ENCODE measurements at regions not wholly inside any gene's neighbourhood (a gene's known extent, or its start where the extent isn't known, plus 50 kb on each side); places are given as distances from the start of the nearest gene placed in this dataset.

DNA sequence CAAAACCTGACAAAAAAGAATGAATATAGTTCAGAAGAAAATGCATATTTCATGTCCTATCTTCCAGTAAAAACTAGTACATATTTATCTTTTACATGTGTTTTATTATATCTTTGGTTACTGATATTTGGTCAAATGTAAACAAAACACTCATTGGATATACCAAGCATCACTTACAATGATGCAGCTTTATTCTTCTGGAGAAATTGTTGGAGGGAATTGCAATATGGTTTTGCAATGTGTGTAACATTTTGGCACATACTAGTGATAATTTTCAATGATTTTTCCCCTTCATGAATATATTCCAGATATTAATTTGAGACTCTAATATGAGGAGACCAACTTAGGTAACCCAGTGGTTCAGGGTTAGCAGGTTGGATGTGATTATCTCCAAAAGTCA is 146.1 kb downstream of the ZC3H11B start:
- no peak overlapping the region for H3K27ac Mint-ChIP-seq
- DNase-seq (no peak), ATAC-seq (no peak)
- H3K4me3 Mint-ChIP-seq, result no peak overlapping the region
- H3K9me3 Mint-ChIP-seq, result no peaks in the 10 kb centered on the region
- no peaks in the 10 kb centered on the region for H3K27me3 Mint-ChIP-seq
- H3K4me1 Mint-ChIP-seq, result no peaks in the 10 kb centered on the region

DNA sequence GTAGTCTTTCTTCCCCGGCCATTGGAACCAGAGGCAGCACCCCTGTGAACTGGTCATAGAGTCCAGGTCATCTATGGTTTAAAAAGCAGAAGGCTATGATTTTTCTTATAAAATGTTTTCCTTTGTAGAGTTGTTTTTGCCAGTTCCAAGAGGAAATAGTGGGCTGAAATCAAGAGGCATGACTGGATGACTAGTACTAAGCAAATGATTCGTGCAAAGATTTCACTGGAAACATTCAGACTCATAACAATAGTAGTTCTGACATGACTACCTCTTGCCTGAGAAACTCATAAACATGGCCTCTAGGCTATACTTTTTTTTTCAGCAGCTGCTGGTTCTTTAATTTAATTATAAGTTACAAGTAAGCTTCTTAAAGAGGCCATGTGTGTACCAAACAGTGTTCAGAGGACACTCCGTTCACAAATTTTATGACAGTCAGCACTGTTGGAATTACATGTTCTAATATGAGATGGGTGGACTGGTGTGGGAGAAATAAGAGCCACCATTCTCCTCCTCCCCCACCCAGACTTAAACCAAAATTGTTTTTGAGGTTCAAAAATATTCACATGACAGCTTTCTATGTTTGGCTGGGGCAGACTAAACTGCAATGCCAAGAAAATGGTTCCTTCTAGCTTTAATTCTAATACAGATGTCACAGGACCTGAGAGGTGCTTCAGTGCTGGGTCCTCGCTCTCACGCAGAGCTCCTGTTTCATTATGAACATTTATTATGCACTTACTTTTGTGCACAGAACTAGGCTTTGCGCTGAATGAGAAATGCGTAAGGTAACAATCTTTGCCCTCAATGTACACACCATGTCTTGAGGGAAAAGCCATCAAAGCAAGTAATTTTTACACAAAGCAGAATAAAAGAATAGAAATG is 147.5 kb downstream of the ZC3H11B start:
- H3K27me3 Mint-ChIP-seq, result no peaks in the 10 kb centered on the region
- H3K4me1 Mint-ChIP-seq, result no peaks in the 10 kb centered on the region
- no peak overlapping the region for H3K27ac Mint-ChIP-seq
- ATAC-seq (no peak), DNase-seq (no peak)
- H3K4me3 Mint-ChIP-seq, result no peak overlapping the region
- no peaks in the 10 kb centered on the region for H3K9me3 Mint-ChIP-seq

GRCh38 chr1:219463636-219464035 is 149.3 kb downstream of the ZC3H11B start:
- Mint-ChIP-seq H3K27ac (no peak overlapping the region), H3K9me3 (no peaks in the 10 kb centered on the region), H3K4me1 (no peaks in the 10 kb centered on the region), H3K27me3 (no peaks in the 10 kb centered on the region), H3K4me3 (no peak overlapping the region)
- no peak for ATAC-seq
- no peak for DNase-seq

GRCh38 chr1:219461981-219462400 is 150.9 kb downstream of the ZC3H11B start:
- no peak for DNase-seq
- Mint-ChIP-seq H3K27ac (no peak overlapping the region), H3K27me3 (no peaks in the 10 kb centered on the region), H3K4me3 (no peak overlapping the region), H3K4me1 (no peaks in the 10 kb centered on the region), H3K9me3 (no peaks in the 10 kb centered on the region)
- ATAC-seq, result no peak

GRCh38 chr1:219460896-219461815 is 151.7 kb downstream of the ZC3H11B start:
- DNase-seq (no peak), ATAC-seq (no peak)
- Mint-ChIP-seq H3K4me3 (no peak overlapping the region), H3K4me1 (no peaks in the 10 kb centered on the region), H3K9me3 (no peaks in the 10 kb centered on the region), H3K27ac (no peak overlapping the region), H3K27me3 (no peaks in the 10 kb centered on the region)

DNA sequence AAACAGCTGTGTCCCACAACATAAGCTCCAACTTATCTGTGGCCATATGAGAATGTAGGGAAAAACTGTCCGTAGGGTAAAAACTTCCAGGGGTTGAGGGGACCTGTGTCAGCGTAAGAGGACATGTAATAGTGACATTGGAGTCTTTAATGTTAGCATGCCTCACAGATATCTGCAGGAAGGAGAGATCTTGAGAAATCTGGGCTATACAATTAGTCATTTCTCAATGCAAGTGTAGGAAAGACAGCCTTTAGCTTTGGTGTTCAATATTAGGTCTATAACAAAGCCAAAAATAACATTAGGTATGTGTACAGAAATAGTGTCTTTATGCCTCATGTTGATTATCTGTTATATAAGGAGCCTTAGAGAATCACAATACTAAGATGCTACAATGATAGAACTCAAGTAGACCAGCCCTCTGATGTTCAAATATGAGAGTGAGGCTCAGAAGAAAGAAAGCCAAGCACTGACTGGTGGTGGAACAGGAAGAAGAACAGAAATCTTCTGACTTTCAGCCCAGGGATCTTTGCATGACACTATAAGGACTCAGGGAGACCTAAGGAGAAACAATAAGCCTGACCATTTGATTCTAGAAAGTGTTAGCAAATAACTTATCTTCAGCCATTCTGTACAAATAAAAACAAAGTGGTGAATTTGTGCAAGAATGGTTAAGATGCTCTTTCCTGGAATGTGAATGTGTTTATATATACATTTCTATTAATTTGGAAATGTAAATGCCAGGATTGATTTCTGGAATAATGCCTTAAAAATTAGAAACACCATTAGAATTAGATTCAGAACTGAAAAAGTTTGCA is 152.6 kb downstream of the ZC3H11B start:
- H3K27me3 Mint-ChIP-seq, result no peaks in the 10 kb centered on the region
- no peaks in the 10 kb centered on the region for H3K9me3 Mint-ChIP-seq
- ATAC-seq (no peak), DNase-seq (no peak)
- H3K4me1 Mint-ChIP-seq, result no peaks in the 10 kb centered on the region
- no peak overlapping the region for H3K4me3 Mint-ChIP-seq
- H3K27ac Mint-ChIP-seq, result no peak overlapping the region

GRCh38 chr1:219459351-219460080 is 153.4 kb downstream of the ZC3H11B start:
- DNase-seq (no peak), ATAC-seq (no peak)
- H3K27ac Mint-ChIP-seq, result no peak overlapping the region
- no peaks in the 10 kb centered on the region for H3K4me1 Mint-ChIP-seq
- H3K27me3 Mint-ChIP-seq, result no peaks in the 10 kb centered on the region
- no peaks in the 10 kb centered on the region for H3K9me3 Mint-ChIP-seq
- H3K4me3 Mint-ChIP-seq, result no peak overlapping the region

GRCh38 chr1:219446288-219446687 is 166.6 kb downstream of the ZC3H11B start:
- no peak overlapping the region for H3K4me3 Mint-ChIP-seq

DNA sequence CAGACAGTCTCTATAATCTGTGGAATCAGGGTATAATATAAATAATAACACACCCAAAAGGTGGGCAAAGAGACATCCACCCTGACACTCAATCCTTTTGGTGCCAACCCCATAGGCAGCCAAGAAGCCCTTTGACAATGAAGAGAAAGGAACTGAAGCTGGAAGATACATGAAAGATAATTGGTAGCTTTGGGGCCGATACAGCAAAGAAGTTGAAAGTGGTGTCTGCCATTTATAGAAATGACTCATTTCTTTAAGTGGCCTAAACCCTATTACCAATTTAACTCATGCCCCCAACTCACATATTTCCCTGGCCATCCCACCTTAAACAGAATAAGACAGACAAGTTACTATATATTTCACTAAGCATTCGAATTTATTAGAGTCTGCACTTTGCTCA is 167.0 kb downstream of the ZC3H11B start:
- Mint-ChIP-seq H3K27me3 (no peaks in the 10 kb centered on the region), H3K4me3 (no peak overlapping the region), H3K9me3 (no peaks in the 10 kb centered on the region), H3K4me1 (no peaks in the 10 kb centered on the region), H3K27ac (no peak overlapping the region)
- DNase-seq (no peak), ATAC-seq (no peak)

More at GRCh38 chr1:219446288-219446687, 166.6 kb downstream of the ZC3H11B start:
- Mint-ChIP-seq H3K4me1 (no peaks in the 10 kb centered on the region), H3K9me3 (no peaks in the 10 kb centered on the region), H3K27me3 (no peaks in the 10 kb centered on the region), H3K27ac (no peak overlapping the region)
- no peak for ATAC-seq
- DNase-seq, result no peak

GRCh38 chr1:219444474-219444873 is 168.4 kb downstream of the ZC3H11B start:
- no peak for ATAC-seq

GRCh38 chr1:219443763-219444162 is 169.1 kb downstream of the ZC3H11B start:
- no peak overlapping the region for H3K27ac Mint-ChIP-seq
- no peaks in the 10 kb centered on the region for H3K9me3 Mint-ChIP-seq
- DNase-seq (no peak), ATAC-seq (no peak)
- H3K4me3 Mint-ChIP-seq, result no peak overlapping the region
- H3K27me3 Mint-ChIP-seq, result no peaks in the 10 kb centered on the region
- H3K4me1 Mint-ChIP-seq, result no peaks in the 10 kb centered on the region

More at GRCh38 chr1:219444474-219444873, 168.4 kb downstream of the ZC3H11B start:
- H3K4me3 Mint-ChIP-seq, result no peak overlapping the region
- no peaks in the 10 kb centered on the region for H3K4me1 Mint-ChIP-seq
- H3K27ac Mint-ChIP-seq, result no peak overlapping the region
- no peaks in the 10 kb centered on the region for H3K9me3 Mint-ChIP-seq
- no peak for DNase-seq
- H3K27me3 Mint-ChIP-seq, result no peaks in the 10 kb centered on the region

DNA sequence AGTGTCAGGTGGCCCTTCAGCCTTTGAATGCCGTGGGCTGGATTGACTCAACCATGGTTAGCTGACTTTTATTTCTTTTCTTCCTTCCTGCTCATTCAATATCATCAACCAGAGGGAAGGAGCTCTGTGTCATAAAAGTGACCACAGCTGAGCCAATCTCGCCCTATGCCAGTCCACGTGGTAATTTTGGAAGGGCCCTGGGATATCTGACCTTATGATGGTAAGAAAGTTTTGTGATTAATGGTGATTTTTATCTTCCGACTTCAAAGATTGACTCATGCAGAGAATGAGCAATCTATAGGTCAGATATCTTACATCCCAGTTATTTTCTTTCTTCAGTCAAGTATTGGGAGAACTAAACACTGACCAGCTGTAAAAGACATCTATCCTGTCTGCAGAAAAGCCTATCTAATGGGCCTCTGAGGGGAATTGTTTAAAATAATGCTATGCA is 170.3 kb downstream of the ZC3H11B start:
- Mint-ChIP-seq H3K4me3 (no peak overlapping the region), H3K9me3 (no peaks in the 10 kb centered on the region), H3K27ac (no peak overlapping the region), H3K27me3 (no peaks in the 10 kb centered on the region), H3K4me1 (no peaks in the 10 kb centered on the region)
- DNase-seq (no peak), ATAC-seq (no peak)

- ATAC-seq (no peak), DNase-seq (no peak)
- no peak overlapping the region for H3K27ac Mint-ChIP-seq
- no peaks in the 10 kb centered on the region for H3K27me3 Mint-ChIP-seq
- no peaks in the 10 kb centered on the region for H3K9me3 Mint-ChIP-seq
- H3K4me1 Mint-ChIP-seq, result no peaks in the 10 kb centered on the region
- H3K4me3 Mint-ChIP-seq, result no peak overlapping the region
These were observed 171.0 kb downstream of the ZC3H11B start for GRCh38 chr1:219441884-219442283.

DNA sequence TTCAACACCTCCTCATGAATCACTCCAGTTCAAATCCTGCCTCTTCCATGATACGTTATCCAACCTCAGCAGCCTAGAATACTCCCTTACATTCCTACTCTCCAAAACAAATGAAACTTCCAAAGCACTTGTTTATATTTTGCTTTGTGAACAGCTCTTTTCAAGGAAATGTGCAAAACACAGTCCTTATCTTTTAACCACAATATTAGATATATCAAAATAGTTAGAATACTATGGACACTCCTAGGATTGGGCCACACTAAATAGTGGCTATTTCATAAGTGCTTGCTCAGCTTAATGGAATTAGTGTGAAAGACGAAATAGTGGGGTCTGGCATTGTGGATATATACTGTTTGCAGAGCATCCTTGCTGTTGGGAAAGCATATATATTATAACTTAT is 173.5 kb downstream of the ZC3H11B start:
- Mint-ChIP-seq H3K27ac (no peak overlapping the region), H3K4me3 (no peak overlapping the region)
- no peak for ATAC-seq

GRCh38 chr1:219438386-219438785 is 174.5 kb downstream of the ZC3H11B start:
- no peaks in the 10 kb centered on the region for H3K9me3 Mint-ChIP-seq
- no peak overlapping the region for H3K27ac Mint-ChIP-seq
- ATAC-seq (no peak), DNase-seq (no peak)
- no peaks in the 10 kb centered on the region for H3K4me1 Mint-ChIP-seq
- no peaks in the 10 kb centered on the region for H3K27me3 Mint-ChIP-seq
- H3K4me3 Mint-ChIP-seq, result no peak overlapping the region

More for the DNA sequence above, 173.5 kb downstream of the ZC3H11B start:
- no peaks in the 10 kb centered on the region for H3K9me3 Mint-ChIP-seq
- H3K27me3 Mint-ChIP-seq, result no peaks in the 10 kb centered on the region
- no peaks in the 10 kb centered on the region for H3K4me1 Mint-ChIP-seq
- DNase-seq, result no peak

Measured in stimulated activated naive CD8-positive, alpha-beta T cell treated with anti-CD3 and anti-CD28 coated beads, Interleukin-15, amount 100 ng/mL, for 72 hours (primary cell).